ENCODE measurements at regions not wholly inside any gene's neighbourhood (a gene's known extent, or its start where the extent isn't known, plus 50 kb on each side); places are given as distances from the start of the nearest gene placed in this dataset.

DNA sequence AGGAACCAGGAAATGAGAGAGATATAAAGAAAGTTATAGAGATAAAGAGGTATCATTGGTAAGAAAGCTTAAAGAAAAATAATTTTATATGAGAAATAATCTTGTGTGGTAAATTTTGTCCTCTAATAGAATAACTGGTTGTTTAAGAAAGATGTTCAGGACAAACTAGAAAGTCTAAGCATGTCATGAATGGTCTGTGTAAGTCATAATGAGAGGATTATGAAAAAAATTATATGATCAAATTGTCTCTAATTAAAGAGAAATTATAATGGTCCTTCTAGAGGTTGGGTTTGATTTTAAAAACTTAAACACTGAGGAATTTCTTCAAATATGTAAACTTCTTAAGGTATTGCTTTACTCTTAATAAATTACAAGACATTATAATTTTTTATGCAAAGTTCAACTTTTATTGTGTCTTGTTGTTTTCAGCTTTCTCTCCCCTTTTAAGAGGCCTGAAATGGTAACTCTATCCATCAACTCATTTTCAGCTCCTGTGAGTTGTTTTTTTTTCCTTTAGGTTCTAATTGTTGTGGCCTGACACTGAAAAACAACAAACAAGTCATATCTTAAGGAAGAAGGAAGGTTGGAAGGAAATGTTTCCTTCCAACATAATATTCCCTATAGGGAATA, 88.2 kb upstream of the CNOT2 start:
- DNase-seq (ENCODE audit: low read depth), result peak; percentile 2

DNA sequence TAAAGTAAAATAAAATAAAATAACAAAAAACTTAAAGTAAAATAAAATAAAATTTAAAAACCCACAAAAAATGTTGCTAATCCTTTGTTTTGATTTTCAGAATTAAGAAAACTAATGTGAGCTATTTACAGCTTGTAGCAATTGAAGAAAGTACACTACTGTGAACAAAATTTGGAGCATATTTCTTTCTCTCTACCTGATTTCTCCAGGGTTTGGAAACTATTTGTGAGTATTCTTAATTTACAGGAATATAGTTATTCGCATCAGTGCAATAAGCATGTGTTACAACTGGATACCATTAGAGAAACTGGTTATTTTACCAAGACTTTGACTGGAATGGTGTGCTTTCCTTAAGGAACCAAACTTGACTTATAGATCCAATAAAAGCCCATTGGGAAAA, 86.1 kb upstream of the CNOT2 start:
- no peak for DNase-seq (ENCODE audit: low read depth)

DNA sequence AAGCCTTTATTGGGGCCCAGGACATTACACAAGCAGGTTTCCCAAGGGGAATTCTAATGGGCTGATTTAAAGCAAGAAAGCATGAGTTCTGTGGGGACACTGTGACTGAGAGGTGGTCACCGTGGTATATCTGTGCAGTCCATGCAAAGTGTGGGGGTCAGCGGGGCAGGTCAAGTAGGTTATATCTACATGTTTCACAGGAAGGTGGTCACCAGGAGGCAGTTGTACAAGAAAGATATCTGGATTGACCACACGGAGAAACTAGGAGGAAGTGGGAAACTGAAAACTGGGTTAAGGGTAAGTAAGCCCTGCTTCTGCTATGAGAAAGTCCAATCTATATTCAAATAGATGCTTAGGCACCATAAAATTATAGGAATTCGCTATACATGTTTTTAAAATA, 77.8 kb upstream of the CNOT2 start:
- no peak for DNase-seq (ENCODE audit: low read depth)

DNA sequence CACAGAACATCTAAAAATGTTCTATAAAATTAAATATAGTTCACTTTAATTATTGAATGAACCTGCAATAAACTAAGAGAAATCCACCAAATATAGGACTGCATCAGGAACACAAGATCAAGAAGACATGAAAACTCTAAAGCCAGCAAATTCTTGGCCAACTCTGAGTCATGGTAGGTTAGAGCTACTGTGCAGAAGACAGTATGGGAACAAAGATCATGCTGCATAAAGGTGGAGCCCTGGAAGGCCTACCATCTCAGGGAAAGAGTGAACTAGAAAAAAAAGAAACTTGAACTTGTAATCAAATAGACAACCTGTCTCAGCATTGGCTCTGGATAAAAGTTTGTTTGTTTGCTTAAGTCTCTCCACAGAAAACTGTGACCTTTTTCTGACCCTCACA, 66.9 kb upstream of the CNOT2 start:
- no peak for DNase-seq (ENCODE audit: low read depth)

DNA sequence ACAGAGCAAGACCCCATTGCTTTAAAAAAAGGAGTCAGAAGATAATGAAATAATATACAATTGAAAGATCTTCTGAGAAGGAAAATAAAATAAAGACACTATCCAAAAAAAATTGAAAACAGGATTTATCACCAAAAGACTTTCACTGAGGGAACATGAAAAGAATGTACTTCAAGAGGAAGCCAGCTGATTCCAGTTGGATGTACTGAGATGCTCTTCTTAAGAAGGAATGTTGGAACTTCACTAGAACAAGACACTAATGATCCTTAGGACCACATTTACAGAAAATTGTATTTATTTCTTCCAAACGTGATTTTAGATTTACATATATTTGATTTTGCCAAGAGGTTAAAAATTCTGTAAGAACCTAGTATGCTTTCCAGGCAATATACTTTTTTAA, 65.6 kb upstream of the CNOT2 start:
- DNase-seq (ENCODE audit: low read depth), result no peak

DNA sequence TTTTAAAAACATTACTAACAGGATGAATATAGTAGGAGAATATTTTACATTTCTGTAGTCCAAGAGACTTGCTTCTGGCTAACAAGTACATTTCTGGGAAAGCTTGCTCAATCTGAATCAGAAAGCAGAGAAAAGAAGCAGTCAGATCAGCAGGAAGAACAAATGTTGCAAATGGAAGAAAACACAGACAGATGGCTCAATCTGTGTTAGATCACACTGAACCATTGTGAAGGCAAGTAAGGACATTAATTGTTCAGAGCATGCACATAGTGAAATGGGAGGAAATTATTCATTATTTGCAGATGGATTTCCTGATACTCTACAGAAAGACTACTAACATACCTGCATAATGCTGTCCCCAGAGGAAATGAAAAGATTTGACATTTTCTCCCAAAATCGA, 65.2 kb upstream of the CNOT2 start:
- peak; percentile 17 for DNase-seq (ENCODE audit: low read depth)

DNA sequence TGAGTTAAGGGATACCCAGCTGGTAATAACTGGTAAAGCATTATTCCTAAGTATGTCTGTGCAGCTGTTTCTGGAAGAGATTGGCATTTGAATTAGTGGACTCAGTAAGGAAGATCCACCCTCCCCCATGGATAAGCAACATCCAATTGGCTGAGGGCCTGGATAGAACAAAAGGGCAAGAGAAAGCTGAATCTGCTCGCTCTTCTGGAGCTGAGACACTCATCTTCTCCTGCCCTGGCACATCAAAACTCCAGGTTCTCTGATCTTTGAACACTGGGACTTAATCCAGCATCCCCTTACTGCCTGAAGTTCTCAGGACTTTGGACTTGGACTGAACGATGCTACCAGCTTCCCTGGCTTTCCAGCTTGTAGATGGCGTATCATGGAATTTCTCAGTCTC, 63.1 kb upstream of the CNOT2 start:
- DNase-seq (ENCODE audit: low read depth), result no peak

DNA sequence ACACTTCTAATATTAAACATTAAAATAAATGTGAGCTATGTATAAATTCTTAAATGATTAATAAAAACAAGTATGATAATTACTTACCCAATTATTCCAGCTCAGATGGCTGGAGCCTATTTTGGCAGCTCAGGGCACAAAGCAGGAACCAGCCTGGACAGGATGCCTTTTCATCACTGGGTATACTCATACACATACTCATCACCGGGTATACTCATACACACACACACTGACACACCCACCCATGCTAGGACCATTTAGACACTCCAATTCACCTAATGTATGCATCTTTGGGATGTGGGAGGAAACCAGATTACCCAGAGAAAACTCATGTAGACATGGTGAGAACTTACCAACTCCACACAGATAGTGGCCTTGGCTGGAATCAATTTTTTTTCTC, 57.9 kb upstream of the CNOT2 start:
- no peak for DNase-seq (ENCODE audit: low read depth)

DNA sequence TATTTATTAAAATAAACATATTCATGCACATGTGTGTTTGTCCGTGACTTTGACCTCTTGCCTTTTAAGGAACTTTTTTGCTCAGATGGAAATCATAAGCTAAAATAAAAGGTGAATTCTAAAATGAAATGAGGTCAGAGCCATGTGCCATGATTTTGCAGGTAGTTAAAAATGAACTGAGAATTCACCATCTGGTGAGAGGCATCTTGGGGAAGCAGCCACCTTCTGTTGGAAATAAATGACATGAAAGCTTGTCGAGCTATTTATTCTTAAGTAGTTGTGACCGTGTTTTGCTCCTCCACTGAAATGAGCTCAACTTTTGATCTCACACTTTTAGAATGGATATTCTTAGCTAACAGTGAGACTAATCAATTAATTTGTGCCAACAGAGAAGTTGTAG, 56.8 kb upstream of the CNOT2 start:
- no peak for DNase-seq (ENCODE audit: low read depth)

DNA sequence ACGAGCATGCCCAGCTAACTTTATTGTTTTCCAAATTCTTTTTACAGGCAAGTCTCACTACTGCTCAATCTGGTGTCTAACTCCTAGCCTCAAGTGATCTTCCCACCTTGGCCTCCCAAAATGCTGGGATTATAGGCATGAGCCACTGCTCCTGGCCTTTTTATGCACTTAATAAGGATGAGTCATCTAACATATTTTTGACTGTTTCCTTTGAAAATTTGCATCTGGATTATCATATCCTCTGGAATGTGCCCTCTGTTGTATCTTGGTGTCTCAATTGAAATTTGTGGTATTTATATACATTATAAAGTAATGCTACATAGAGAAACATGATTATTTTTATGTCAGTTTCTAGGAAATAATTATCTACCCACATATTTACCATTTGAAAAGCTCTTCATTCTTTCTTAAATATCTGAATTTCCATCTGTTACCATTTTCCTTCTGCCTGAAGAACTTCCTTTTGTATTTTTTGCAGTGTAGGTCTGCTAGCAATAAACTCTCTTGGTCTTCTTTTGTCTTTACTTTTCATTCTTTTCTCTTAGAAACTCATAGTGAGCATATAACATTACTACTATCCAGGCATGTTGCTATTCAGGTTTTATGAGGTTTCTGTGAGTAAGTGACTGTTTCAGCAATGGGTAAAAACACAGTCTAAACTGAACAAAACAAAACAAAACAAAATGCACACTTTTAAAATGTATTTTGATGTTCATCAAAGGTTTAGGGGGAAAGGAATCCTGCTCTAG, 52.8 kb upstream of the CNOT2 start:
- peak; percentile 1 for DNase-seq (ENCODE audit: low read depth)

All from amniotic epithelial cell (primary cell).